ENCODE measurements at regions not wholly inside any gene's neighbourhood (a gene's known extent, or its start where the extent isn't known, plus 50 kb on each side); places are given as distances from the start of the nearest gene placed in this dataset.
A peak's percentile ranks its signal among the peaks of the same experiment; 100 is the strongest.

- H3K4me3 ChIP-seq, result no peak overlapping the region
- H3K4me1 ChIP-seq, result peaks cover 0 to 22% (median 15%) of the 10 kb centered on the region in 4 donors
- peak overlapping the region in 3 of 4 donors; percentile 42 to 70 (median 66) for H3K27ac ChIP-seq
- WGBS, 2 donors, result 60 to 72% methylated on average over 12 of the region's 12 CpGs
- no peaks in the 10 kb centered on the region for H3K9me3 ChIP-seq
- H3K27me3 ChIP-seq, result no peaks in the 10 kb centered on the region
- H3K36me3 ChIP-seq, result no peaks in the 10 kb centered on the region
- intact Hi-C loops (cut with DNase I), result loop anchor here (5.0 kb wide), 2 partner anchors 106 to 146 kb away; partner anchors contain the start of gene DUSP22
- peak; percentile 74 for DNase-seq
- TF ChIP-seq POLR2AphosphoS5 (IDR thresholded peaks at IDR 0.05) (peak in 3 of 4 donors; percentile 47 to 80 (median 49)), CTCF (IDR thresholded peaks at IDR 0.05) (no peak)
Measured at GRCh38 chr6:186340-186965, 105.8 kb upstream of the DUSP22 start.

GRCh38 chr6:187210-187861 lies 105.0 kb upstream of the DUSP22 start:
- DNase-seq, result no peak
- Histone ChIP-seq H3K27me3 (no peaks in the 10 kb centered on the region), H3K9me3 (no peaks in the 10 kb centered on the region), H3K4me1 (peaks cover 0 to 22% (median 15%) of the 10 kb centered on the region in 4 donors), H3K27ac (peak overlapping the region in 3 of 4 donors; percentile 42 to 70 (median 66)), H3K4me3 (no peak overlapping the region), H3K36me3 (no peaks in the 10 kb centered on the region)
- intact Hi-C loops (cut with DNase I), result loop anchor here (5.0 kb wide), 2 partner anchors 105 to 145 kb away; partner anchors contain the start of gene DUSP22
- 42 to 58% methylated on average over 10 of the region's 10 CpGs for WGBS, 2 donors
- TF ChIP-seq POLR2AphosphoS5 (IDR thresholded peaks at IDR 0.05) (no peak), EP300 (IDR thresholded peaks at IDR 0.05) (no peak), CTCF (IDR thresholded peaks at IDR 0.05) (no peak)

GRCh38 chr6:188821-189655 lies 103.2 kb upstream of the DUSP22 start:
- peak; percentile 54 to 95 (median 68) for TF ChIP-seq CTCF (IDR thresholded peaks at IDR 0.05)
- TF ChIP-seq POLR2A (IDR thresholded peaks at IDR 0.05), result no peak
- no peak for TF ChIP-seq EP300 (IDR thresholded peaks at IDR 0.05)
- peak; percentile 91 for DNase-seq
- intact Hi-C loops (cut with DNase I), result loop anchor here (2.0 to 5.0 kb wide), 3 partner anchors 103 to 220 kb away; partner anchors contain the start of gene DUSP22
- Histone ChIP-seq H3K27me3 (no peaks in the 10 kb centered on the region), H3K4me3 (no peak overlapping the region), H3K36me3 (no peaks in the 10 kb centered on the region), H3K4me1 (peaks cover 0 to 22% (median 15%) of the 10 kb centered on the region in 4 donors), H3K27ac (no peak overlapping the region), H3K9me3 (no peaks in the 10 kb centered on the region)
- WGBS, 2 donors, result 29 to 32% methylated on average over 13 of the region's 13 CpGs

GRCh38 chr6:189676-190075 lies 102.6 kb upstream of the DUSP22 start:
- no peaks in the 10 kb centered on the region for H3K9me3 ChIP-seq
- H3K27ac ChIP-seq, result no peak overlapping the region
- H3K4me1 ChIP-seq, result peaks cover 0 to 22% (median 15%) of the 10 kb centered on the region in 4 donors
- TF ChIP-seq EP300 (IDR thresholded peaks at IDR 0.05), result no peak
- no peak for TF ChIP-seq POLR2A (IDR thresholded peaks at IDR 0.05)
- no peak for TF ChIP-seq CTCF (IDR thresholded peaks at IDR 0.05)
- TF ChIP-seq POLR2AphosphoS5 (IDR thresholded peaks at IDR 0.05), result no peak
- H3K36me3 ChIP-seq, result no peaks in the 10 kb centered on the region
- intact Hi-C loops (cut with DNase I), result loop anchor here (2.0 to 5.0 kb wide), 3 partner anchors 103 to 219 kb away; partner anchors contain the start of gene DUSP22
- 71 to 90% methylated on average over 8 of the region's 8 CpGs for WGBS, 2 donors
- DNase-seq, result no peak
- no peak overlapping the region for H3K4me3 ChIP-seq
- H3K27me3 ChIP-seq, result no peaks in the 10 kb centered on the region

All from sigmoid colon (tissue), 6 donors.